ENCODE measurements at regions not wholly inside any gene's neighbourhood (a gene's known extent, or its start where the extent isn't known, plus 50 kb on each side); places are given as distances from the start of the nearest gene placed in this dataset.

DNA sequence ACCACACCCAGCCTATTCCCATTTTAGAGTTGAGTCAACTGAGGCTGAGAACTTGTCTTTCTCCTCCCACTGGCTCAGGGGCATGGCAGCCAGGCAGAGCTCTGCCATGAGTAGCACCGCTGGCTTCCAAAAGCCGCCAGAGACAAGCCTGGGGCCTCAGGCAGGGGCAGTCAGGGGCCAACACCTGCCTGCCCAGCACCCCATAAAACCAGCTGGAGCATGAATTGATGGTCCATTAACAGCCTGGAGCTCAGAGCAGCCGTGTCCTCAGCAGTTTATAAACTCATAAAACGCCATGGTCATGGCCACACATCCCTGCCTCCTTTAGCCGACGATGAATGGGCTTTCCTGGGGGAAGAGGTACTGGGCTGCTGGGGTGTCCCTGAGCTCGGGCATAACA, 50.6 kb upstream of the PAX7 start:
- DNase-seq (no peak), ATAC-seq (ENCODE audit: insufficient read depth, low read depth) (no peak)
- H3K79me2 ChIP-seq (ENCODE audit: insufficient read depth, low read length), result no peaks in the 10 kb centered on the region
- TF ChIP-seq EZH2 (IDR thresholded peaks at IDR 0.05; ENCODE audit: borderline replicate concordance, low read depth, low read length, severe bottlenecking), result no peak
- no peak for TF ChIP-seq CTCF (IDR thresholded peaks at IDR 0.05; ENCODE audit: borderline replicate concordance, extremely low read depth, low read length, poor library complexity, severe bottlenecking)
- H4K20me1 ChIP-seq (ENCODE audit: insufficient read depth, low read length), result no peaks in the 10 kb centered on the region
- H2AFZ ChIP-seq (ENCODE audit: low read depth, low read length), result no peak overlapping the region
- no peak overlapping the region for H3K9ac ChIP-seq (ENCODE audit: low read depth, low read length)
- no peaks in the 10 kb centered on the region for H3K27me3 ChIP-seq (ENCODE audit: insufficient read depth, low read length, poor library complexity)
- no peak overlapping the region for H3K4me3 ChIP-seq (ENCODE audit: low read depth in 1 of 2, low read length in 2 of 2)
- no peaks in the 10 kb centered on the region for H3K9me3 ChIP-seq (ENCODE audit: insufficient read depth, low read length, severe bottlenecking)
- no peaks in the 10 kb centered on the region for H3K36me3 ChIP-seq (ENCODE audit: insufficient read depth, low read length)
- no peak overlapping the region for H3K4me2 ChIP-seq (ENCODE audit: insufficient read depth, low read length)
- no peaks in the 10 kb centered on the region for H3K4me1 ChIP-seq (ENCODE audit: insufficient read depth, low read length)
- H3K27ac ChIP-seq (ENCODE audit: low read length), result no peak overlapping the region

DNA sequence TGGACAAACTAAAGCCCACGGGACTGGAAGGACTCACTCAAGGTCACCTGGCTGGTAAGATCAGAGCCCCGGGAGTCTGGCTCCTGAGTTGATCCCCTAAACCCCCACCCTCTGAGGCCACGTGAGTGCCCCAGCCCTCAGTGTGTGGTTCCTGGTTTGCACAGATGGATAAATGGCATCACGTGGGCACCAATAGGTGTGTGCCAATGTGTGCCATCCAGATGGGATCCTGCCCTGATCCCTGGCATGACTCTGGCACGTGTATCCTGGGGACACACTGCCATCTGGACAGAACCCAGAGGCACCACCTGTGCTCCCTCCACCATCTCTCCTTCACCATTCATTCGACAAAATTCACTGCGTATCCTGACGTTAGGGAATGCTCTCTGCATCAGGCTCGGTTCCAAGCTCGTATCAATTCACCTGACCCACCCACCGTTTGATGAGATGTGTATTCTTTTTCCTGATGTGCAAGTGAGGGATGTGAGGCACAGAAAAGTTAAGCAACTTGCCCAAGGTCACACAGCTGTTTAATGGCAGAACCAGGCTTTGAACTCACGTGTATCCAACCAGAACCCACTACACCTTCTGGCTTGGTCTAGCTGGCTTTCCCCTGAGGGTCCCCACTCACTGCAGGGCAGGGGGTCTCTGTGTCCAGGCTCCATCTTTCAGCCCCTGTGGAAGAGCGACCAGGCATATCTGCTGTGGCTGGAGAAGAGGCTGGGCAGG, 49.8 kb upstream of the PAX7 start:
- Histone ChIP-seq H2AFZ (ENCODE audit: low read depth, low read length) (no peak overlapping the region), H3K4me1 (ENCODE audit: insufficient read depth, low read length) (no peaks in the 10 kb centered on the region), H3K4me3 (ENCODE audit: low read depth in 1 of 2, low read length in 2 of 2) (no peak overlapping the region), H3K9ac (ENCODE audit: low read depth, low read length) (no peak overlapping the region), H3K9me3 (ENCODE audit: insufficient read depth, low read length, severe bottlenecking) (no peaks in the 10 kb centered on the region), H3K27ac (ENCODE audit: low read length) (no peak overlapping the region), H3K79me2 (ENCODE audit: insufficient read depth, low read length) (no peaks in the 10 kb centered on the region), H4K20me1 (ENCODE audit: insufficient read depth, low read length) (no peaks in the 10 kb centered on the region), H3K4me2 (ENCODE audit: insufficient read depth, low read length) (no peak overlapping the region), H3K36me3 (ENCODE audit: insufficient read depth, low read length) (no peaks in the 10 kb centered on the region), H3K27me3 (ENCODE audit: insufficient read depth, low read length, poor library complexity) (no peaks in the 10 kb centered on the region)
- no peak for TF ChIP-seq EZH2 (IDR thresholded peaks at IDR 0.05; ENCODE audit: borderline replicate concordance, low read depth, low read length, severe bottlenecking)
- TF ChIP-seq CTCF (IDR thresholded peaks at IDR 0.05; ENCODE audit: borderline replicate concordance, extremely low read depth, low read length, poor library complexity, severe bottlenecking), result no peak
- ATAC-seq (ENCODE audit: insufficient read depth, low read depth) (no peak), DNase-seq (no peak)

All from DND-41 (cell line).